Lung (tissue), 11 donors: ENCODE measurements at regions not wholly inside any gene's neighbourhood (a gene's known extent, or its start where the extent isn't known, plus 50 kb on each side); places are given as distances from the start of the nearest gene placed in this dataset.

Experiments used
- ATAC-seq: fragments of 200-7000 bp; cut with Tn5 transposase; one replicate; pipeline ENCODE4 v1.9.1; 2020; ENCODE audit warnings: moderate number of reproducible peaks; ENCODE audit not compliant: insufficient read depth, low FRiP score
- DNase-seq, 3 donors: peaks; one replicate each; pipeline ENCODE4 v3.0.0-alpha.2; 2013 to 2017
- H3K27ac ChIP-seq, 2 donors: one replicate each; pipeline ENCODE4 v1.5.1; 2013; ENCODE audit warnings: mild to moderate bottlenecking in 2 of 2, moderate library complexity in 2 of 2, control low read depth in 1 of 2, inconsistent platforms in 1 of 2, low read depth in 1 of 2, low read length in 1 of 2
- H3K27me3 ChIP-seq, 3 donors: one replicate each; pipeline ENCODE4 v1.5.1; 2013; ENCODE audit warnings: low read length in 2 of 3; ENCODE audit not compliant: control insufficient read depth in 3 of 3, insufficient read depth in 3 of 3
- H3K36me3 ChIP-seq, 4 donors: one replicate each; pipeline ENCODE4 v1.5.1; 2013; ENCODE audit warnings: low read length in 4 of 4, mild to moderate bottlenecking in 1 of 4, moderate library complexity in 1 of 4; ENCODE audit not compliant: control insufficient read depth in 4 of 4, insufficient read depth in 4 of 4
- H3K4me1 ChIP-seq, 5 donors: one replicate each; pipeline ENCODE4 v1.5.1; 2013; ENCODE audit warnings: low read length in 5 of 5, mild to moderate bottlenecking in 2 of 5, moderate library complexity in 1 of 5; ENCODE audit not compliant: control insufficient read depth in 5 of 5, insufficient read depth in 5 of 5
- H3K4me3 ChIP-seq: one replicate; pipeline ENCODE4 v1.5.1; 2013; ENCODE audit warnings: mild to moderate bottlenecking, control low read depth, moderate library complexity
- H3K9ac ChIP-seq, 2 donors: one replicate each; pipeline ENCODE4 v1.5.1; 2013; ENCODE audit warnings: low read length in 2 of 2, control low read depth in 1 of 2; ENCODE audit not compliant: insufficient read depth in 1 of 2
- H3K9me3 ChIP-seq, 4 donors: one replicate each; pipeline ENCODE4 v1.5.1; 2013; ENCODE audit warnings: low read length in 3 of 4, mild to moderate bottlenecking in 1 of 4, moderate library complexity in 1 of 4; ENCODE audit not compliant: control insufficient read depth in 4 of 4, insufficient read depth in 3 of 4
- WGBS, 2 donors: extraction: QIAGEN DNeasy Blood & Tissue Kit; methylation state at CpG; one replicate each; pipeline ENCODE4 v1.1.7; 2013; 5-methylcytosine and 5-hydroxymethylcytosine counted together
- TF ChIP-seq, protein P1 (sequence below): IDR thresholded peaks from 2 replicates; pipeline ENCODE4 v1.5.1; 2012; ENCODE audit warnings: mild to moderate bottlenecking; ENCODE audit errors: control extremely low read depth, extremely low read depth
- donor health status: control.
- donor health status: control.
- donor health status: Bipolar disorder and iron deficiency.
- donor health status: healthy.
- donor health status: DM: yes; HTN: yes; CAD: no.

DNA sequence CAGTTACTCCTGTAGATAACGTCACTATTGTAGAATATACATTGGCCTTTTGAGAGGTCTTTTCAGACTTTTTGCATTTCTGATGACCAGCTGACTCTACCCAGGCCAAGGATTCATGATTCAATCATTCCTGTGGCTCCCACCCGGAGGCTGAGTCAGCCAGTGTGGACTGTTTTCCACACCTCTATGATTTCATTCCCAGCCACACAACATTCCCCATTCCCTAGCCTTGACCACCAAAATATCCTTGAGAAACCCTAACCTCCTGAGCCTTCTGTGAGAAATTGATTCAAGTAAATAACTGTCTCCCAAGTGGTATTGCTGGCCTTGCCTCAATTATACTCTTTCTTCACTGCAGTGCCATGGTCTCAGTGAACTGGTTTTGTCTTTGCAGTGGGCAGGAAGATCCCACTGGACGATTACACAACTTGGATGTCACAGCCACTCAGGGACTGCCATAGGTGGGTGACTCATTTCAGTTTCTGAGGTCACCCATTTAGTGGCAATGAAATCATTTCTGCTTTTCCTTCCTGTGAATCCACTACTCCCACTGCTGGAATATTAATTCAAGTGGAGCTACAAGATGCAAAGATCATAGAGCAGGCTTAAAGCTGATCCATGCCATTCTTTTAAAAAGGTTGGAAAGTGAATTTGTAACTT, 518.6 kb upstream of the ZP4 start:
- 78 to 82% methylated on average over 3 of the region's 3 CpGs for WGBS, 2 donors
- Histone ChIP-seq H3K36me3 (no peaks in the 10 kb centered on the region), H3K27me3 (no peaks in the 10 kb centered on the region), H3K9me3 (peaks cover 0 to 5% (median 0%) of the 10 kb centered on the region in 4 donors), H3K27ac (no peak overlapping the region), H3K9ac (no peak overlapping the region), H3K4me1 (no peaks in the 10 kb centered on the region), H3K4me3 (no peak overlapping the region)
- ATAC-seq (no peak), DNase-seq (no peak)
- TF ChIP-seq, protein P1, sequence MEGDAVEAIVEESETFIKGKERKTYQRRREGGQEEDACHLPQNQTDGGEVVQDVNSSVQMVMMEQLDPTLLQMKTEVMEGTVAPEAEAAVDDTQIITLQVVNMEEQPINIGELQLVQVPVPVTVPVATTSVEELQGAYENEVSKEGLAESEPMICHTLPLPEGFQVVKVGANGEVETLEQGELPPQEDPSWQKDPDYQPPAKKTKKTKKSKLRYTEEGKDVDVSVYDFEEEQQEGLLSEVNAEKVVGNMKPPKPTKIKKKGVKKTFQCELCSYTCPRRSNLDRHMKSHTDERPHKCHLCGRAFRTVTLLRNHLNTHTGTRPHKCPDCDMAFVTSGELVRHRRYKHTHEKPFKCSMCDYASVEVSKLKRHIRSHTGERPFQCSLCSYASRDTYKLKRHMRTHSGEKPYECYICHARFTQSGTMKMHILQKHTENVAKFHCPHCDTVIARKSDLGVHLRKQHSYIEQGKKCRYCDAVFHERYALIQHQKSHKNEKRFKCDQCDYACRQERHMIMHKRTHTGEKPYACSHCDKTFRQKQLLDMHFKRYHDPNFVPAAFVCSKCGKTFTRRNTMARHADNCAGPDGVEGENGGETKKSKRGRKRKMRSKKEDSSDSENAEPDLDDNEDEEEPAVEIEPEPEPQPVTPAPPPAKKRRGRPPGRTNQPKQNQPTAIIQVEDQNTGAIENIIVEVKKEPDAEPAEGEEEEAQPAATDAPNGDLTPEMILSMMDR, result no peak

DNA sequence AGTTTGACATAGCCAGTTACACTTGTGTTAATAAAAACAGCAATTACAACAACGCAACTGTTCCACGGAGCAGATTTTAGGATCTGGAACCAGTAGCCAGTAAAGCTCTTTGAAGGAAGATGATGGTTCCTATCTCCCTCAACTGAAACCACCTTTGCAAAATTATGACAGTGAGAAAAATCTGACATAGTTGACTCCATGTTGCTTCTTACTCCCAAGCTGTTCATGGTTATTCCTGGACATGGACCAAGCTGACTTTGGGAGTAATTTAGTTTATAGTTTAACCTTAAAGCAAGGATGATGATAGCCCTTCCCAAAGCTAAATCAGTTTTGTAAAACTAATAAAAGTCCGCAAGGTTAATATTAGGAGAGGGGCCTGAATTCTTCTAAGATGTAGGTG, 518.0 kb upstream of the ZP4 start:
- 93 to 95% methylated on average over 3 of the region's 3 CpGs for WGBS, 2 donors
- Histone ChIP-seq H3K27ac (no peak overlapping the region), H3K9ac (no peak overlapping the region), H3K36me3 (no peaks in the 10 kb centered on the region), H3K4me3 (no peak overlapping the region), H3K4me1 (no peaks in the 10 kb centered on the region), H3K27me3 (no peaks in the 10 kb centered on the region), H3K9me3 (peaks cover 0 to 5% (median 0%) of the 10 kb centered on the region in 4 donors)
- DNase-seq (no peak), ATAC-seq (no peak)
- TF ChIP-seq, protein P1, result no peak

DNA sequence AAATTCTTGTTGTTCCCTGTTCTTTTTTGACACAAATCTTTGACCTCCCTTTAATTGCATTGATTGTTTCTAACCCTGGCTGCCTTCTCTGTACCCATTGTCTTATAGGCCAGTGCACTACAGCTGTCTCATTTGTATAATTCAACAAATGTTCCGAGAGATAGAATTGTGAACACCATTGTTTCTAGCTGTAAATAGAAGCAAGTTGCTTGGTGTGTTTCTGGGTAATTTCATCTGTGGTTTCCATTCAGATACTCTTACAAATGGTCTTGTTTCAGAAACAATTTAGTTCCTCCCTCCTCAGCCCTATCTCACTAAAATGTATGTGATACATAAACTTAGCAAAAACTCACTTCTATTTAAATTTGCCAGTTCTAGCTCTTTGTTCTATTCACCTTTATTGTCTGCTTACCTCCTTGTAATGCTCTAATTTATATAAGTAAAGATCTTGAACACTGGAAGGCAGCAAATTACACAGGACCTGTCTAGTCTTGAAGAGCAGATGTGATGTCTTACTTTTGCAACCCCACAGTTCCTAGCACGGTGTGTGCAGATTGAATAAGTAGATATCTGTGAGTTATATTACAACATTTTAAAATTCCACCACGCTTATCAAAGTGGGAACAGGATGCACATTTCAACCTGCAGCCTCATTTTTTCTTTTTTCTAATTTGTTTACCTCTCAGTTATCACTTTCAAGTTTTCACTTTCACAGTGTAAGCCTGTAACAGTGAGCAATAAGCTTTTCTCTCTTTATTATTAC, 515.6 kb upstream of the ZP4 start:
- WGBS, 2 donors, result 41 to 54% methylated on average over 3 of the region's 3 CpGs
- Histone ChIP-seq H3K36me3 (no peaks in the 10 kb centered on the region), H3K4me3 (no peak overlapping the region), H3K9me3 (no peaks in the 10 kb centered on the region), H3K4me1 (no peaks in the 10 kb centered on the region), H3K27ac (no peak overlapping the region), H3K9ac (no peak overlapping the region), H3K27me3 (no peaks in the 10 kb centered on the region)
- TF ChIP-seq, protein P1, result no peak
- DNase-seq, result no peak
- no peak for ATAC-seq
